ENCODE measurements at regions not wholly inside any gene's neighbourhood (a gene's known extent, or its start where the extent isn't known, plus 50 kb on each side); places are given as distances from the start of the nearest gene placed in this dataset.
"Not testable (repeated sequence)": the region's sequence is repeated elsewhere in the genome, so short reads cannot be mapped to it uniquely, and the experiment has no call there.

GRCh38 chr13:81318231-81319019 is 977.5 kb upstream of the SPRY2 start:
- no peak for DNase-seq

DNA sequence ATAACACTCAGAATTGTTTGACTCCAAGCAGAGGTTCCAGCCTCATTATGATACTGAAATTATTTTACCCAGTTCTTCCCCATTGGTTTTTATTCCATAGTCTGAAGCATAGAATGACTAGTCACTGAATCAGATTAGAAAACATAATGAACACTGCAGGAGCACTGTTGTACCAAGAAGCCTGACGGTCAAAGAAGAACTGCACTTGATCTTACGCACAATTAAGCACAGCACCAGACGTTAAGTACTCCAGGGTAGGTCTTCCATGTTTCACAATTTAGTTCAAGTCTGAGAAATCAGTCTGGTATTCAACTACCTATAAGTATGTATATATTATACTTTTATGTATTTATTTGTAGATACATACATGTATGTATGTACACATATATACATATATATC is 973.5 kb upstream of the SPRY2 start:
- no peak for DNase-seq

DNA sequence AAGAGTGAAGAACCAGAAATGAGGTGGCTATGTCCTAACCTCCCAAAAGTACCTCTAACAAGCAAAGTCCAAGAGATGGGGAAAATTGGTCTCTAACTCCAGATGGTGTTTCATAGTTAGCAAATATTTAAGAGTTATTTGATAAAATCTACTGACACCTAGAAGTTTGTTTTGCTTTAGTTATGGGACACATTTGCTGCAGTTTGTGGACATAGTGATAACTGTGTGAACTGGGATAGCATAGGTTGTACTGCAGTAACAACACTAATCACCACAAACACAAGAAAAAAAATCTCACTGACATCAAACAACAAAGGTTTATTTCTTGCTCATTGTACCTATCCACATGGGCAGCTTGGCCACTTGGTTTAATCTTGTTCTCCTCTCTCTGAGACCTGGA is 965.0 kb upstream of the SPRY2 start:
- DNase-seq: no peak

GRCh38 chr13:81304121-81304659 is 963.3 kb upstream of the SPRY2 start:
- no peak for DNase-seq

- DNase-seq: no peak
Observed at GRCh38 chr13:81302677-81303076, 961.8 kb upstream of the SPRY2 start.

- DNase-seq: no peak
Observed at GRCh38 chr13:81302125-81302524, 961.2 kb upstream of the SPRY2 start.

DNA sequence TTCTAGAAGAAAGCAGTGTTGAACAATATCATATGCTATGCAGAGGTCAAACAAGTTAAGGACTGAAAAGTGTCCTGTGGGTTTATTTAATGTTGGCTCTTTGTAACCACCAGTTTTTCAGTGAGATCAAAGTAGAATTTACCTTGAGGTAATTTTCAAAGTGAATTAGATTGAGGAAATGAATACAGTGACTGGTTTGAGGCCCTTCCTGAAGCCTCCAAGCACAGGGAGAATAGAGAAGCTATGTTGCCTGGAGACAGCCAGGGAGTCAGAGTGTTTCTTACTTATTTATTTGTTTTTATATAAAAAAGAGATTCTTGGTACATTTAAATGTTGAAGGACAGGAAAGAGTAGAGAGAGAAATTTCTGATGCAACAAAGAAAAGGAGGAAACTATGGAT is 954.3 kb upstream of the SPRY2 start:
- DNase-seq: no peak

GRCh38 chr13:81293594-81294164 is 952.8 kb upstream of the SPRY2 start:
- DNase-seq: no peak

GRCh38 chr13:81283561-81283960 is 942.6 kb upstream of the SPRY2 start:
- DNase-seq: no peak

- no peak for DNase-seq
Observed at GRCh38 chr13:81283062-81283461, 942.1 kb upstream of the SPRY2 start.

DNA sequence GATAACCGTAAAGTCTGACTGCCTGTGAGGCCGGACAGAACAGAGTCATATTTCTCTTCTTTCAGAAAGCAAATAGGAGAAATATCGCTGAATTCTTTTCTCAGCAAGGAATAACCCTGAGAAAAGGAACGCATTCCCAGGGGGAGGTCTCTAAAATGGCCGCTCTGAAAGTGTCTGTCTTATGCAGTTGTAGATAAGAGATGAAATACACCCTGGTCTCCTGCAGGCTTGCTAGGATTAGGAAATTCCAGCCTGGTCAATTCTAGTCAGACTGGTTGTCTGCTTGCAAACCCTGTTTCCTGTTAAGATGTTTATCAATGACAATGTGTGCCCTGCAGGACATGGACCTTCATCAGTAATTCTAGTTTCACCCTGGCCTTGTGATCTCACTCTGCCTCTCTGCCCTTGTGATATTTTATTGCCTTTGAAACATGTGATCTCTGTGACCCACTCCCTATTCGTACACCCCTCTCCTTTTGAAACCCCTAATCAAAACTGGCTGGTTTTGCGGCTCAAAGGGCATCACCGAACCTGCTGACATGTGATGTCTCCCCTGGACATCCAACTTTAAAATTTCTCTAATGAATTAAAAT is 934.8 kb upstream of the SPRY2 start:
- no peak for DNase-seq

GRCh38 chr13:81247711-81248110 is 906.8 kb upstream of the SPRY2 start:
- DNase-seq: no peak

GRCh38 chr13:81246556-81246955 is 905.6 kb upstream of the SPRY2 start:
- DNase-seq: no peak

GRCh38 chr13:81244011-81244410 is 903.1 kb upstream of the SPRY2 start:
- no peak for DNase-seq

DNA sequence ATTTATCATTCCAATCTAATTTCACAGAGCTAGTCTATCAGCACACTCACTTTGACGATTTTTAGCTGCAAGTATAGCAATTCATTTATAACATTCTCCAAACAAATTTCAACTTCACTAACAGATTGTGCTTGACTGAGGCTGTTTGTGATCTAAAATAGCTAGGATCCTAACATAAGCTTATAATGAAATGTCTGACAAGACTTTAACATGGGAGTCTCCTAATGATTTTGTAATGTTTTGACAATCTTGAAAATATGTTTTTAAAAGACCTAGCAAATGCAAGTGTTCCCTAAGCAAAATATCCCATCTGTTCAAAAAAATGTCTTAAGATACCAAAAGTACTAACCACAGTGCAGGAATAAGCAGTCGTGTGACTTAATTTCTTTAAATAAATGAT is 889.5 kb upstream of the SPRY2 start:
- DNase-seq: no peak

GRCh38 chr13:81226830-81227229 is 885.9 kb upstream of the SPRY2 start:
- not testable (repeated sequence) for DNase-seq

DNA sequence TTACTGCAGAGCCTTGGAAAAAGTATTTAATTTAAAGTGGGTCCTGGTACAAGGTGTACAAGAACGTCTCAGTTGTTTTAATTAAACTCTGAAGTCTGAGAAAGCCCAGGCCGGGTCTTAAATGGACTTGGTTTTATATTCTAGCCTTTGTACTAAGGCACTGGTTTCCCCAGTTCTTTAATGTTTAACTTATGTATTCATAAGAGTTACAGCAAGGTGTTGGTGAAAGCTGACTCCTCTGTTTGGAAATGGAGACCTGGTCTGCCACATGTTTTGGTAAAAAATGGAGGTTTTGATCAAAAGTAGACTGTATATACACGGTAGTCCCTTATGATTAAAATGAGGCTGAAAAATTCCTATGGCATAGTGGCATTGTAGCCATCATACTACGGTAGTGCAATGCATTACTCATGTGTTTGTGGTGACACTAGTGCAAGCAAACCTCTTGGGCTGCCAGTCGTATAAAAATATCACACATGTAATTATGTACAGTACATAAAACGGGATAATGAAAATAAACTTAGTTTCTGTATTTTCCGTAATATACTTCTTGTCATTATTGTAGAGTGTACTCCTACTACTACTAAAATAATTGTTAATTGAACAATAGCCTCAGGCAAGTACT is 883.4 kb upstream of the SPRY2 start:
- no peak for DNase-seq

GRCh38 chr13:81223778-81224177 is 882.9 kb upstream of the SPRY2 start:
- DNase-seq: no peak

GRCh38 chr13:81211713-81212112 is 870.8 kb upstream of the SPRY2 start:
- no peak for DNase-seq

GRCh38 chr13:81207636-81208035 is 866.7 kb upstream of the SPRY2 start:
- no peak for DNase-seq

- no peak for DNase-seq
Observed at GRCh38 chr13:81207231-81207630, 866.3 kb upstream of the SPRY2 start.

DNA sequence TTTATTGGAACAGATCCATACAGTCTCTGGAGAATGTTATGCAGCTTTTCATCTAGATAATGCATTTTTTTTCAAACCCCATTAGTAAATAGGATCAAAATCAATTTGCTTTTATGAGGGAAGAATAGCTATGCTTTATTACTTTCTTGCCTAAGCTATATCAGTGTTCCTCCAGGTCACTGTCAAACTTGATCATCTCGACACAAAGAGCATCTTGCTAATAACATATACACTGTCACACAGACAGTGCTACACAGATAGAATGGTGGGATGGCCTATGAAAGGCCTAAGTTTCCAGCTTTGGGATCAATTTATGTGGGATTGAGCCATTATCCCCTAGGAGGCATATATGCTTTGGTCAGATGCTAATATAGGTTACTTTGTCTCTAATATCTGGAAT is 862.9 kb upstream of the SPRY2 start:
- no peak for DNase-seq

DNA sequence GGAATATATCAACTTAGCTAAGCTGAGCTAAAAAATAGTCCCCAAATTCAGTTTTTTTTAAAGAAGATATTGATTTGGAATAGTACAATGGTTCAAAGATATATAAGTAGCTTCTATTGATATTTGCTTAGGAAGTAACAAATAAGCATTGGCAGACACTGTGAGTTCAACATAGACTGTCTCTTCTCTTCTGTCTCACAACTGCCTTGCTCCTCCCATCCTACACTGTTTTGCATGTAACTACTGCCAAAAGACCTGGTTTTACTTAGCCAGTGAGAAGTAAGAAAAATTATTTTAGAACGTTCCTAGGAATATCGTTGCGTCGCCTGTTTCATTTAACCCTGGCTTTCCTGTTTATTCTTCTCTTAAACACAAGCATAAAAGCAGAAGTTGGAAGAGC is 859.0 kb upstream of the SPRY2 start:
- no peak for DNase-seq

GRCh38 chr13:81197966-81198365 is 857.0 kb upstream of the SPRY2 start:
- DNase-seq: no peak

All from COR-L47 (cell line).